GM23338 (cell line): ENCODE measurements at regions not wholly inside any gene's neighbourhood (a gene's known extent, or its start where the extent isn't known, plus 50 kb on each side); places are given as distances from the start of the nearest gene placed in this dataset.

ENCODE experiments used
- ATAC-seq: fragments of 200-7000 bp; cut with Tn5 transposase; 3 replicates; pipeline ENCODE4 v1.9.1; 2020
- DNase-seq: peaks from one replicate; pipeline ENCODE4 v3.0.0-alpha.2; 2015; ENCODE audit warnings: low spot score
- H2AFZ ChIP-seq: fragments of 200-600 bp; sonication (generic); 2 replicates; pipeline ENCODE4 v1.8.0; 2016; ENCODE audit warnings: antibody characterized with exemption, mild to moderate bottlenecking, moderate library complexity
- H3F3A ChIP-seq: fragments of 200-600 bp; sonication (generic); replicated peaks from 2 replicates; pipeline ENCODE4 v1.8.0; 2017; ENCODE audit warnings: antibody characterized with exemption, mixed run types, low read depth
- H3K27ac ChIP-seq: fragments of 200-600 bp; sonication (generic); 2 replicates; pipeline ENCODE4 v1.6.1; 2016; ENCODE audit warnings: low read depth
- H3K27me3 ChIP-seq: fragments of 200-600 bp; sonication (generic); 2 replicates; pipeline ENCODE4 v1.8.0; 2016; ENCODE audit warnings: mild to moderate bottlenecking, mixed run types, moderate library complexity; ENCODE audit not compliant: insufficient read depth
- H3K36me3 ChIP-seq: fragments of 200-600 bp; sonication (generic); 2 replicates; pipeline ENCODE4 v1.8.0; 2016; ENCODE audit warnings: mild to moderate bottlenecking; ENCODE audit not compliant: insufficient read depth
- H3K4me1 ChIP-seq: fragments of 200-600 bp; sonication (generic); 2 replicates; pipeline ENCODE4 v1.8.0; 2016; ENCODE audit warnings: mild to moderate bottlenecking, moderate library complexity; ENCODE audit not compliant: insufficient read depth
- H3K4me2 ChIP-seq: fragments of 200-600 bp; sonication (generic); 2 replicates; pipeline ENCODE4 v1.7.1; 2017; ENCODE audit warnings: mixed run types
- H3K4me3 ChIP-seq: fragments of 200-600 bp; sonication (generic); 2 replicates; pipeline ENCODE4 v1.6.1; 2016; ENCODE audit warnings: mixed run types
- H3K79me2 ChIP-seq: fragments of 200-600 bp; sonication (generic); replicated peaks from 2 replicates; pipeline ENCODE4 v1.8.0; 2017; ENCODE audit warnings: mild to moderate bottlenecking; ENCODE audit not compliant: insufficient read depth
- H3K9me2 ChIP-seq: fragments of 200-600 bp; sonication (generic); 2 replicates; pipeline ENCODE4 v1.8.0; 2017; ENCODE audit not compliant: insufficient read depth
- H4K20me1 ChIP-seq: fragments of 200-600 bp; sonication (generic); replicated peaks from 2 replicates; pipeline ENCODE4 v1.8.0; 2017; ENCODE audit warnings: mild to moderate bottlenecking; ENCODE audit not compliant: insufficient read depth
- H3K27ac Mint-ChIP-seq: 2 replicates; pipeline ENCODE4 v1.8.0; 2020; ENCODE audit warnings: inconsistent platforms, mild to moderate bottlenecking, moderate library complexity, mixed read lengths
- H3K27me3 Mint-ChIP-seq: 3 replicates; pipeline ENCODE4 v1.8.0; 2022; ENCODE audit warnings: low read depth, mild to moderate bottlenecking, moderate library complexity, mixed read lengths, inconsistent platforms; ENCODE audit not compliant: insufficient read depth, poor library complexity
- H3K36me3 Mint-ChIP-seq: 3 replicates; pipeline ENCODE4 v1.8.0; 2021; ENCODE audit warnings: low read depth, mild to moderate bottlenecking, inconsistent platforms, moderate library complexity, mixed read lengths
- H3K4me1 Mint-ChIP-seq: 3 replicates; pipeline ENCODE4 v1.8.0; 2020; ENCODE audit warnings: mild to moderate bottlenecking, inconsistent platforms, mixed read lengths
- H3K4me3 Mint-ChIP-seq: 3 replicates; pipeline ENCODE4 v1.8.0; 2021; ENCODE audit warnings: moderate library complexity, mild to moderate bottlenecking, inconsistent platforms, mixed read lengths
- H3K9me3 Mint-ChIP-seq: 3 replicates; pipeline ENCODE4 v1.8.0; 2020; ENCODE audit warnings: moderate library complexity, mild to moderate bottlenecking, inconsistent platforms, mixed read lengths
- CREB1 ChIP-seq: fragments of 250-450 bp; sonication (Bioruptor Pico); IDR thresholded peaks from 2 replicates; pipeline ENCODE4 v1.5.0; 2020; ENCODE audit warnings: low read depth, mild to moderate bottlenecking, moderate library complexity
- EZH2 ChIP-seq: fragments of 200-600 bp; sonication (generic); IDR thresholded peaks from one replicate; pipeline ENCODE4 v1.8.0; 2017; ENCODE audit warnings: antibody characterized with exemption, mild to moderate bottlenecking, low read depth; ENCODE audit not compliant: unreplicated experiment
- EZH2phosphoT487 ChIP-seq: fragments of 200-600 bp; sonication (generic); IDR thresholded peaks from one replicate; pipeline ENCODE4 v1.8.1; 2018; ENCODE audit warnings: antibody characterized with exemption; ENCODE audit not compliant: unreplicated experiment
- JUNB ChIP-seq: IDR thresholded peaks from one replicate; pipeline ENCODE4 v1.6.1; 2016; ENCODE audit warnings: antibody characterized with exemption; ENCODE audit not compliant: unreplicated experiment
- POLR2AphosphoS5 ChIP-seq: IDR thresholded peaks from 2 replicates; pipeline ENCODE4 v1.6.1; 2016; ENCODE audit warnings: antibody characterized with exemption, low read depth
- STAT1 ChIP-seq: IDR thresholded peaks from one replicate; pipeline ENCODE4 v1.6.1; 2016; ENCODE audit warnings: antibody characterized with exemption; ENCODE audit not compliant: unreplicated experiment
- ZNF114 ChIP-seq: fragments of 250-450 bp; sonication (Bioruptor Pico); IDR thresholded peaks from 2 replicates; pipeline ENCODE4 v1.5.0; 2020; ENCODE audit warnings: mild to moderate bottlenecking, moderate library complexity
- TF ChIP-seq, protein P1 (sequence below): fragments of 250-450 bp; sonication (Bioruptor Pico); IDR thresholded peaks from 2 replicates; pipeline ENCODE4 v1.5.0; 2020; ENCODE audit warnings: mild to moderate bottlenecking, moderate library complexity
- TF ChIP-seq, protein P2 (sequence below), 2 experiments: fragments of 200-600 bp in 1 of 2; sonication (generic) in 1 of 2; conservative IDR thresholded peaks; 2 replicates each; pipeline versions ENCODE4 v1.5.1 to v1.6.1; 2016 to 2017; ENCODE audit warnings: antibody characterized with exemption in 2 of 2, low read depth in 2 of 2, mild to moderate bottlenecking in 2 of 2, moderate library complexity in 1 of 2
- TF ChIP-seq, protein P3 (sequence below): IDR thresholded peaks from 2 replicates; pipeline ENCODE4 v1.6.1; 2016; ENCODE audit warnings: antibody characterized with exemption
- TF ChIP-seq, protein P4 (sequence below): IDR thresholded peaks from one replicate; pipeline ENCODE4 v1.6.1; 2018; ENCODE audit warnings: antibody characterized with exemption; ENCODE audit not compliant: unreplicated experiment

DNA sequence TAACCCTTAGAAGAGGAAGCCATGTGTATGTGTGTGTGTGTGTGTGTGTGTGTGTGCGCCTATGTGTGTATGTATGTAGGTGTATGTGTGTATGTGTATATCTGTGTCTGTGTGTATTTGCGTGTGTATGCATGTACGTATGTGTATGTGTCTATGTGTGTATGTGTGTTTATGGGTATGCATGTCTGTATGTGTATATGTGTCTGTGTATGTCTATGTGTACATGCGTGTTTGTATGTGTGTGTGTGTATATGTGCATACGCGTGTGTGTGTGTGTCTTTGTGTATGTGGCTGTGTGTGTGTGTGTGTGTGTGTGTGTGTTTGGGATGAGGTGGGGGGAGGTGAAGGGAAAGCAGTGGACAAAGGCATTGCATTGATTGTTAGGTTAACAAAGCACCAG is 380.2 kb downstream of the HRH4 start:
- Mint-ChIP-seq H3K4me1 (peaks cover 14% of the 10 kb centered on the region; the same call in 2 of the 3 replicates), H3K27me3 (peaks cover 2% of the 10 kb centered on the region), H3K36me3 (no peaks in the 10 kb centered on the region), H3K9me3 (no peaks in the 10 kb centered on the region), H3K4me3 (no peak overlapping the region), H3K27ac (no peak overlapping the region)
- Histone ChIP-seq H4K20me1 (no peaks in the 10 kb centered on the region), H3K27me3 (no peaks in the 10 kb centered on the region), H3K27ac (no peak overlapping the region), H3K4me2 (no peak overlapping the region), H2AFZ (no peak overlapping the region), H3K79me2 (no peaks in the 10 kb centered on the region), H3K4me1 (no peaks in the 10 kb centered on the region), H3K9me2 (no peaks in the 10 kb centered on the region), H3K36me3 (no peaks in the 10 kb centered on the region), H3K4me3 (no peak overlapping the region), H3F3A (no peaks in the 10 kb centered on the region)
- DNase-seq (no peak), ATAC-seq (no peak)
- TF ChIP-seq STAT1 = no peak
- TF ChIP-seq, protein P1, sequence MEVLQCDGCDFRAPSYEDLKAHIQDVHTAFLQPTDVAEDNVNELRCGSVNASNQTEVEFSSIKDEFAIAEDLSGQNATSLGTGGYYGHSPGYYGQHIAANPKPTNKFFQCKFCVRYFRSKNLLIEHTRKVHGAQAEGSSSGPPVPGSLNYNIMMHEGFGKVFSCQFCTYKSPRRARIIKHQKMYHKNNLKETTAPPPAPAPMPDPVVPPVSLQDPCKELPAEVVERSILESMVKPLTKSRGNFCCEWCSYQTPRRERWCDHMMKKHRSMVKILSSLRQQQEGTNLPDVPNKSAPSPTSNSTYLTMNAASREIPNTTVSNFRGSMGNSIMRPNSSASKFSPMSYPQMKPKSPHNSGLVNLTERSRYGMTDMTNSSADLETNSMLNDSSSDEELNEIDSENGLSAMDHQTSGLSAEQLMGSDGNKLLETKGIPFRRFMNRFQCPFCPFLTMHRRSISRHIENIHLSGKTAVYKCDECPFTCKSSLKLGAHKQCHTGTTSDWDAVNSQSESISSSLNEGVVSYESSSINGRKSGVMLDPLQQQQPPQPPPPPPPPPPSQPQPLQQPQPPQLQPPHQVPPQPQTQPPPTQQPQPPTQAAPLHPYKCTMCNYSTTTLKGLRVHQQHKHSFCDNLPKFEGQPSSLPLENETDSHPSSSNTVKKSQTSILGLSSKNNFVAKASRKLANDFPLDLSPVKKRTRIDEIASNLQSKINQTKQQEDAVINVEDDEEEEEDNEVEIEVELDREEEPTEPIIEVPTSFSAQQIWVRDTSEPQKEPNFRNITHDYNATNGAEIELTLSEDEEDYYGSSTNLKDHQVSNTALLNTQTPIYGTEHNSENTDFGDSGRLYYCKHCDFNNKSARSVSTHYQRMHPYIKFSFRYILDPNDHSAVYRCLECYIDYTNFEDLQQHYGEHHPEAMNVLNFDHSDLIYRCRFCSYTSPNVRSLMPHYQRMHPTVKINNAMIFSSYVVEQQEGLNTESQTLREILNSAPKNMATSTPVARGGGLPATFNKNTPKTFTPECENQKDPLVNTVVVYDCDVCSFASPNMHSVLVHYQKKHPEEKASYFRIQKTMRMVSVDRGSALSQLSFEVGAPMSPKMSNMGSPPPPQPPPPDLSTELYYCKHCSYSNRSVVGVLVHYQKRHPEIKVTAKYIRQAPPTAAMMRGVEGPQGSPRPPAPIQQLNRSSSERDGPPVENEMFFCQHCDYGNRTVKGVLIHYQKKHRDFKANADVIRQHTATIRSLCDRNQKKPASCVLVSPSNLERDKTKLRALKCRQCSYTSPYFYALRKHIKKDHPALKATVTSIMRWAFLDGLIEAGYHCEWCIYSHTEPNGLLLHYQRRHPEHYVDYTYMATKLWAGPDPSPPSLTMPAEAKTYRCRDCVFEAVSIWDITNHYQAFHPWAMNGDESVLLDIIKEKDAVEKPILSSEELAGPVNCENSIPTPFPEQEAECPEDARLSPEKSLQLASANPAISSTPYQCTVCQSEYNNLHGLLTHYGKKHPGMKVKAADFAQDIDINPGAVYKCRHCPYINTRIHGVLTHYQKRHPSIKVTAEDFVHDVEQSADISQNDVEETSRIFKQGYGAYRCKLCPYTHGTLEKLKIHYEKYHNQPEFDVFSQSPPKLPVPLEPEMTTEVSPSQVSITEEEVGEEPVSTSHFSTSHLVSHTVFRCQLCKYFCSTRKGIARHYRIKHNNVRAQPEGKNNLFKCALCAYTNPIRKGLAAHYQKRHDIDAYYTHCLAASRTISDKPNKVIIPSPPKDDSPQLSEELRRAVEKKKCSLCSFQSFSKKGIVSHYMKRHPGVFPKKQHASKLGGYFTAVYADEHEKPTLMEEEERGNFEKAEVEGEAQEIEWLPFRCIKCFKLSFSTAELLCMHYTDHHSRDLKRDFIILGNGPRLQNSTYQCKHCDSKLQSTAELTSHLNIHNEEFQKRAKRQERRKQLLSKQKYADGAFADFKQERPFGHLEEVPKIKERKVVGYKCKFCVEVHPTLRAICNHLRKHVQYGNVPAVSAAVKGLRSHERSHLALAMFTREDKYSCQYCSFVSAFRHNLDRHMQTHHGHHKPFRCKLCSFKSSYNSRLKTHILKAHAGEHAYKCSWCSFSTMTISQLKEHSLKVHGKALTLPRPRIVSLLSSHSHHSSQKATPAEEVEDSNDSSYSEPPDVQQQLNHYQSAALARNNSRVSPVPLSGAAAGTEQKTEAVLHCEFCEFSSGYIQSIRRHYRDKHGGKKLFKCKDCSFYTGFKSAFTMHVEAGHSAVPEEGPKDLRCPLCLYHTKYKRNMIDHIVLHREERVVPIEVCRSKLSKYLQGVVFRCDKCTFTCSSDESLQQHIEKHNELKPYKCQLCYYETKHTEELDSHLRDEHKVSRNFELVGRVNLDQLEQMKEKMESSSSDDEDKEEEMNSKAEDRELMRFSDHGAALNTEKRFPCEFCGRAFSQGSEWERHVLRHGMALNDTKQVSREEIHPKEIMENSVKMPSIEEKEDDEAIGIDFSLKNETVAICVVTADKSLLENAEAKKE = no peak
- TF ChIP-seq JUNB = no peak
- TF ChIP-seq EZH2phosphoT487 = no peak
- TF ChIP-seq, protein P2, sequence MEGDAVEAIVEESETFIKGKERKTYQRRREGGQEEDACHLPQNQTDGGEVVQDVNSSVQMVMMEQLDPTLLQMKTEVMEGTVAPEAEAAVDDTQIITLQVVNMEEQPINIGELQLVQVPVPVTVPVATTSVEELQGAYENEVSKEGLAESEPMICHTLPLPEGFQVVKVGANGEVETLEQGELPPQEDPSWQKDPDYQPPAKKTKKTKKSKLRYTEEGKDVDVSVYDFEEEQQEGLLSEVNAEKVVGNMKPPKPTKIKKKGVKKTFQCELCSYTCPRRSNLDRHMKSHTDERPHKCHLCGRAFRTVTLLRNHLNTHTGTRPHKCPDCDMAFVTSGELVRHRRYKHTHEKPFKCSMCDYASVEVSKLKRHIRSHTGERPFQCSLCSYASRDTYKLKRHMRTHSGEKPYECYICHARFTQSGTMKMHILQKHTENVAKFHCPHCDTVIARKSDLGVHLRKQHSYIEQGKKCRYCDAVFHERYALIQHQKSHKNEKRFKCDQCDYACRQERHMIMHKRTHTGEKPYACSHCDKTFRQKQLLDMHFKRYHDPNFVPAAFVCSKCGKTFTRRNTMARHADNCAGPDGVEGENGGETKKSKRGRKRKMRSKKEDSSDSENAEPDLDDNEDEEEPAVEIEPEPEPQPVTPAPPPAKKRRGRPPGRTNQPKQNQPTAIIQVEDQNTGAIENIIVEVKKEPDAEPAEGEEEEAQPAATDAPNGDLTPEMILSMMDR (conservative IDR thresholded peaks at IDR 0.05; ENCODE audit: low read depth in 2 of 2) = no peak
- no peak for TF ChIP-seq EZH2
- TF ChIP-seq CREB1 = no peak
- TF ChIP-seq, protein P3, sequence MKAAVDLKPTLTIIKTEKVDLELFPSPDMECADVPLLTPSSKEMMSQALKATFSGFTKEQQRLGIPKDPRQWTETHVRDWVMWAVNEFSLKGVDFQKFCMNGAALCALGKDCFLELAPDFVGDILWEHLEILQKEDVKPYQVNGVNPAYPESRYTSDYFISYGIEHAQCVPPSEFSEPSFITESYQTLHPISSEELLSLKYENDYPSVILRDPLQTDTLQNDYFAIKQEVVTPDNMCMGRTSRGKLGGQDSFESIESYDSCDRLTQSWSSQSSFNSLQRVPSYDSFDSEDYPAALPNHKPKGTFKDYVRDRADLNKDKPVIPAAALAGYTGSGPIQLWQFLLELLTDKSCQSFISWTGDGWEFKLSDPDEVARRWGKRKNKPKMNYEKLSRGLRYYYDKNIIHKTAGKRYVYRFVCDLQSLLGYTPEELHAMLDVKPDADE = no peak
- TF ChIP-seq, protein P4, sequence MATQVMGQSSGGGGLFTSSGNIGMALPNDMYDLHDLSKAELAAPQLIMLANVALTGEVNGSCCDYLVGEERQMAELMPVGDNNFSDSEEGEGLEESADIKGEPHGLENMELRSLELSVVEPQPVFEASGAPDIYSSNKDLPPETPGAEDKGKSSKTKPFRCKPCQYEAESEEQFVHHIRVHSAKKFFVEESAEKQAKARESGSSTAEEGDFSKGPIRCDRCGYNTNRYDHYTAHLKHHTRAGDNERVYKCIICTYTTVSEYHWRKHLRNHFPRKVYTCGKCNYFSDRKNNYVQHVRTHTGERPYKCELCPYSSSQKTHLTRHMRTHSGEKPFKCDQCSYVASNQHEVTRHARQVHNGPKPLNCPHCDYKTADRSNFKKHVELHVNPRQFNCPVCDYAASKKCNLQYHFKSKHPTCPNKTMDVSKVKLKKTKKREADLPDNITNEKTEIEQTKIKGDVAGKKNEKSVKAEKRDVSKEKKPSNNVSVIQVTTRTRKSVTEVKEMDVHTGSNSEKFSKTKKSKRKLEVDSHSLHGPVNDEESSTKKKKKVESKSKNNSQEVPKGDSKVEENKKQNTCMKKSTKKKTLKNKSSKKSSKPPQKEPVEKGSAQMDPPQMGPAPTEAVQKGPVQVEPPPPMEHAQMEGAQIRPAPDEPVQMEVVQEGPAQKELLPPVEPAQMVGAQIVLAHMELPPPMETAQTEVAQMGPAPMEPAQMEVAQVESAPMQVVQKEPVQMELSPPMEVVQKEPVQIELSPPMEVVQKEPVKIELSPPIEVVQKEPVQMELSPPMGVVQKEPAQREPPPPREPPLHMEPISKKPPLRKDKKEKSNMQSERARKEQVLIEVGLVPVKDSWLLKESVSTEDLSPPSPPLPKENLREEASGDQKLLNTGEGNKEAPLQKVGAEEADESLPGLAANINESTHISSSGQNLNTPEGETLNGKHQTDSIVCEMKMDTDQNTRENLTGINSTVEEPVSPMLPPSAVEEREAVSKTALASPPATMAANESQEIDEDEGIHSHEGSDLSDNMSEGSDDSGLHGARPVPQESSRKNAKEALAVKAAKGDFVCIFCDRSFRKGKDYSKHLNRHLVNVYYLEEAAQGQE = no peak
- no peak for TF ChIP-seq ZNF114
- TF ChIP-seq POLR2AphosphoS5 = no peak
